GM18499 (cell line): ENCODE measurements at regions not wholly inside any gene's neighbourhood (a gene's known extent, or its start where the extent isn't known, plus 50 kb on each side); places are given as distances from the start of the nearest gene placed in this dataset.

Experiments used
- ATAC-seq: cut with Tn5 transposase; IDR thresholded peaks from one replicate; pipeline ENCODE4 v1.9.1; 2021; ENCODE audit warnings: moderate number of reproducible peaks; ENCODE audit not compliant: insufficient read depth, unreplicated experiment

DNA sequence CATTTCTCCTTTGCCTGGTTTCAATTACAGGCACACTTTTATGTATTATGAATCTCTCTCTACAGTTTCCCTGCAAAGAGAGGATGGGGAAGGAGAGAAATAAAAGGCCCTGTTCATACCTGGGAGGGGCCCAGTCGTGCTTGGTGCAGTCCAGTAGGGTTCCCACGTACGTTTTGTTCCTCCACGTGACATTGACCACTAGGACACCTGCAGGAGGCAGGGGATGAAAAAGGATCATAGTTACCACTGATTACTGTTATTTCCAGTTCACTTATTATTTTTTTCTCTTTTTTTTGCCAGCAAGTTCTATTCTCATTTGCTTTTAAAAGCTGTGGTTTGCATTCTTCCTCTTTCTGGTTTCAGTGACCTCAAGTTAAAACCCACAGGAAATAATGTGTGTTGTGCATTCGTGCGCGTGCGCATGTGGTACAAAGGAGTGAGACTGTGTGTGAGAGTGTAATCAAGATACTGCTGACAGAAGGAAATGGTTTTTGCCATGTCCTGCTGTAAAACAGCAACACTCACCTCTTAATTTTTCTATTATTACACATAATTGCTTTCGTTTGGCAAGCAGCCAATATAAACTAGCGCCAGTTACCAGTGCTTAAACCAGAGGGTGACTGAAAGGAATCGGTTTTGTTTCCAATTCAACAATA, 96.8 kb downstream of the ZNF608 start:
- peak; percentile 59 for ATAC-seq

DNA sequence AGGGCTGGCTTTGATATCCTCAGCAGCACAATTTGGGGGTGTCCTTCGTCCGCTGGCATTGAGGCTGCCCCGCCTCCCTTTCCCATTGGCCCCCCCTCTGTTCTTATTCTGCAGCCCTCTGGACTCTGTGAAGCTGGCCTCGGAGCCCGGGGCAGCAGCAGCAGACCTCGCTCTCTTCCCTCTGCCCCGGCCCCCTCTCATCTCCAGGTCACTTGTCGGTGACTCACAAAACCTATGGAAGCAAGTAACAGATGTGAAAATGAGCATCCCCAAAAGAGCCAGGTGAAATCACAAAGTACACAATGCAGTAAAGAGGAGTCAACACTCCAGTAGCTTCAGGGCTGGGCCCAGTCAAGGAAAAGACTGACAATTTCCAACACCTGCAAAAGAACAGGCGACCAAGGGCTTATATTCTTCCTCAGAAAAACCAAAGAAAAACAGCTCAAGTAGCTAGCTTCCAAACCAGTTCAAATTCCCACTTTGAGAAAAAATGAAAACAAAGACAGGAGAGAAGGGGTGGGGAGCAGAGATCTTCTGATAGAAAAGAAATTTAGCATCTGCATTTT, 97.5 kb downstream of the ZNF608 start:
- no peak for ATAC-seq

DNA sequence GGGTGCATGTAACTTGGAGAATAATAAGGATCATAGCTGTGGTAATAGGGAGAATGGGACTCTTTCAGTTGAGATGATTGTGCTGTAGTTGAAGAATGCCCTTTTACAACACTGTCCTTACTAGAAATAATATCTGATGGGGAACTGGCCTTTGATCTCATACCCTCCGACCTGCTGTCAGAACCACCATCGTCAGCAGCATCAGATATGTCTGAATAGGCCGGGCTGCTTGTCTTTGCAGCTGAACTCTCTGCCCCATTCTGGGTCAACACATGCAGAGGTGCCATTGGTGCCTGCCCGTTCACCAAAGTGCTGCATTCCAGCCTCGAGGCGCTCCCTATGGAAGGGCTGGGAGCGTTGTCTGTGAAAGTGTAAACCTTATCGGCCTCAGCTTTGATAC, 99.1 kb downstream of the ZNF608 start:
- ATAC-seq, result no peak

DNA sequence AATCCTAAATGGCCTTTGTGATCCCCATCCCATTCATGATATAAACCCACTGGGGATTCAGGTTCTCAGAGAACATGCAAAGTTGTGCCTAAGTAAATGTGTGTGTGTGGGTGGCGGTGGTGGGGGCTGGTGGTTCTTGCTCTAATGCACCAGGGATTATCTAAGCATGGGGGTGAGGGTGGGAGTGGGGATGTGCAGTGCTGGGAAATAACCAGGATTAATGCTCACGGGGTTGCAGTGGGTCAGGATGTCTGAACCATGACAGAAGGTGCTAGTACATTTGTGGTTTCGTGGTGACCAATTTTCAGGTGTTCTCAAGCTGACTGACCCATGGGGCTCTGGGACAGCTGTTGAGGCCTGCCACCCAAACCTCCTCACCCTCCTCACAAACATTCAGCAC, 101.0 kb downstream of the ZNF608 start:
- ATAC-seq, result no peak

DNA sequence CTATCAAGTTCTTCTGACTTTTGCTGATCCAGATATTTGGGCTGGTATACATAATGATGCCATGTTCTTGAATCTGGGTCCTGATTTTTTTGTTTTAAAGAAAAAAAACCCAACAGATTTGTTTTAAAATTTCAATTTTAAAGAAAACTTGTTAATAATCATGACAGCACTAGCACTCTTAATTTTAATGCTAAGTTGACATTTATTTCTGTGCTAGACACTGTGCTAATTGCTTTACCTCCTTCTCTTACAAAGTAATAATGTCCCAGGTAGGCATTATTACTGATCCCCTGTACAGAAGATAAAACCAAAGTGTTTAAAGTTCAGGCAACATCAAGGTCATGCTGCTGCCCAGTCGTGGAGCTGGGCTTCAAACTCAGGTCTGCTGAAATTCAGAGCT, 101.9 kb downstream of the ZNF608 start:
- ATAC-seq, result no peak

DNA sequence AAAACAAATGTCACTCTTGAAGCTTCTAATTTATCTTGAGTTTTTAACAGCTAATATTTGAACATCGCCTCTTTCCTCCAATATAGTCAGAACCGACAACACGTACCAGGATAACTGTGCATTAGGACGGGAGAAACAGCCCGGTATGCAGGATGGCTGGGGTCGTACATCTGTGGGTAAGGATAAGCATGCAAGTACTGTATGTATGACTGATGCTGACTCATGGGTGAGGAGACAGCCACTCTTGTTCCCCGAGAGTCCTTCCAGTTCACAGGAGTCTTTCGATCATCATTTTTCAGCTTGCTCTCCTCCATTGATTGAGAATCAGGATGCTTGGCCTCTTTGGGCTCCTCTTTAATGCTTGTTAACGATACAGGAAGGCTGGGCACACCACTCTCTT, 102.3 kb downstream of the ZNF608 start:
- no peak for ATAC-seq

DNA sequence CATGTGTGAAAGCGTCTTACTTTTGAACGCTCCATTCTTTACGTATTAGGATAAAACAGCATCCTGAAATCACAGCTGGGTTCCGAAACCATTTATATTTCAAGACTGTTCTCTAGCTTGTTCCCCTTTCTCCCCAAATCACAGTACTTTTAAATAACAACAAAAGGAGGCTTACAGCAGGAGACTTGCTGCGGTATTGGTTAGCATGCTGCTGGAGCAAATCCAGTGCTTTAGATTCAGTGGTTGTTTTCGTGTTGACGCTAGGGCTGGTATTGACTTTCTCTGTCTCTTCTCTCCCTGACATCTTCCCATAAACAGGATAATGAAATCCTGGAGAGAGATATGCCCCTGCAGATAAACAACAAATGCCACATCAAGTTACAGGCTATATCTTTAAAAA, 103.1 kb downstream of the ZNF608 start:
- no peak for ATAC-seq

DNA sequence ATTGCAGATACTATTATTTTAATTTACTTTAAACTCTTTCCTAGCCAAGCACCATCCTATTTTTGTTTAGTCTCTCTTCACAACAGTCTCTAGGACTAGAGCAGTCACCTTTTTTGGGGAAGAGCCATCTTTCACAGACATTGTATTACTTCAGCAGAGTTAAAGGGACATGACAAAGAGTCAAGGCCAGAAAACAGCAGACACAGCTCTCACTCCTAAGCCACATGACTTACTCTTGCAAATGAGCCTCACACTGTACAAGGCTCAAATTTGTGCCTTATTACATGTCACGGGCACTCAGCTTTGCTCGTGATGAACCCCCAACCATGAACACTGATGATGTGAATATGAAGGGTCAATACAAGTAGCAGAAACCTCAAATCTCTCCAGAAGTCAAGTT, 104.3 kb downstream of the ZNF608 start:
- ATAC-seq, result no peak

DNA sequence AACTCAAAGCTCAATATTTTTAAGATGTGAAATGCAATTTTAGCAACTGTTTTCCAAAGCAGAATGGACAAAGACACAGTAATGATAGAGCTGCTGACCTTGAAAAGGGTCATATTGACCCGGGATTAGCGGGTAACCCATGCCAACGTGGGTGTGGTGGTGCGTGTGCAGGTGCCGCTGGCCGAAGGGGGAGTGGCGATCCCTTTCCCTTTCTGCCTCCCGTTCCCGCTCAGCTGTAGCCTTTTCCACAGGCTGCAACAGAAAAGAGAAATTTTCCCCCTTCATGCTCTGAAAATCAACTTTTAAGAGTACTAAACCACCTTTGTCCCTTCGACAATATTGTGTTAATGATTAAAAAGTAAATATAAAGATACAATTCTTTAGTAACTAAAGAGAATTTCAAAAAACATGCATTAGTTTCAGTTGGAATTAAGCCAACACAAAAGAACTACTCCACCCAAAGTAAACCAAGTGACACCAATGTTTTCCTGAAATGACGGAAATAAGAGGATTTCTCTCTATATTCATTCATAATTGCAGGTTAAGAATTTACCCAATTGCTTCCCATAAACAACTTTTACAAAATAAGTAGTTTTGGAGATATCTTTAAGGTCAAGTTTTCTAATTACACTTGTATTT, 105.2 kb downstream of the ZNF608 start:
- no peak for ATAC-seq

DNA sequence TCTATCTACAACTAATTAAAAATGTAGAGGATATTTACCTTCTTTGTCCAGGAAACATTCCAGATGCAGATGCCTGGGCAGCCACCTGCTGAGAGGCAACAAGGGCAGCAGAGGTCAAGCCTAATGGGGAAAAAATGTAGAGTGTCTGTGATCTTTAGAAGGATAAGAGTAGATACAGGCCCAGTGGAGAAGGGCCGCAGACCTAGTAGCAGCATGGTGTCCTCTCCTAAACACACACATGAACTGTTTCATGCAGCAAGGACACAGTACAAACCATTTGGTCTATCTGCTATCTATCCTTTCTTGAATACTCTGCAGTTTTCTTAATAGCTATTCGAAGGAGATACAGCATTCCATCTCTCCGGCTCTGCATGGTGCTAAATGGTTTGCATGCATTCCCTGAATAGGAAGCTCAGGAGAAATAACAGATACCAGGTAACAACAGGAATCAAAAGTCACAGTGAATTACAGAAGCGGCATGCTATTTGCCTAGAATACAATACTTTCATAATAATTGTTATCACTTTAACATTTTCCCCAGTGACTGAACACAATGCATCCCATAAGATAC, 107.3 kb downstream of the ZNF608 start:
- ATAC-seq, result no peak

DNA sequence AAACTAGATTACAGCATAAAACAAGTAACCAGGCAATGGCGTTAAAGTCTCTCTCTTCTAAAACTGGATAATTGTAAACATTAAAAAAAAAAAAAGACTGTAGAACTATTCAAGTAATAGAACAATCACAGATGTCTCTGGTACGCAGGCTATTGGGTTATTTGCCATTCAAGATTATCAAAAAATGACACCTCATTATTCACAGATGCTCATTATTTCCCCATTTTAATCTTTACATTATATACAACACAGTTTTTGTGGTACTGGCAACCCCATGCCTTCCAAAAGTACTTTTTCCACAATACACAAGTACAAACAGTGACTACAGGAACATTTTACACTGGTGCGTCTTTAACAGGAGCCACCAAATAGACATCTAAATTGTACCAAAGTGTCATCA, 109.4 kb downstream of the ZNF608 start:
- ATAC-seq, result no peak

DNA sequence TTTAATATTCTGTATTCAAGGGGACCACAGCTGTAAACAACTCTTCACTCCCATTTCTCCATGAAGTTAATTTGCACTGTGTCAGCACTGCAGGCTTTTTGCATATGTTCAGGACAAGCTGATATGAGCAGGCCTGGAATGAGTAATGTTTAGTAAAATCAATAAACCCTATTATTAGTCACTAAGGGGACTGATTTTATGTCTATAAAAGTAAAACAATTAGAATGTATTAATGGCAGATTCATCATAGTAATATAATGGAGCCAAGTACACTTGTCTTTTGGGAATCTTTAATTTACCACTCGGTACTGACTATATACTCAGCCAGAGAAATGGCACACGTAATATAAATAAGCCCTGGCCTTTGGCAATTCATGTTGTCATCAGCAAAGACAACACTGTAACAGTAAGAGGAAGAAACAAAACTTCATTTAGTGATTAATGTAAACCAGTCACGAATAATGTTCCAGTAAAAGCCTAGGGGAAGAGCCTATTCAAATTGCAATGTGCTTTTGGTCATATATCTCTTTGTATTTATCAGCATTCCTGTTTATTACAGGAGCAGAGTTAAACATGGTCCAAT, 111.6 kb downstream of the ZNF608 start:
- no peak for ATAC-seq

DNA sequence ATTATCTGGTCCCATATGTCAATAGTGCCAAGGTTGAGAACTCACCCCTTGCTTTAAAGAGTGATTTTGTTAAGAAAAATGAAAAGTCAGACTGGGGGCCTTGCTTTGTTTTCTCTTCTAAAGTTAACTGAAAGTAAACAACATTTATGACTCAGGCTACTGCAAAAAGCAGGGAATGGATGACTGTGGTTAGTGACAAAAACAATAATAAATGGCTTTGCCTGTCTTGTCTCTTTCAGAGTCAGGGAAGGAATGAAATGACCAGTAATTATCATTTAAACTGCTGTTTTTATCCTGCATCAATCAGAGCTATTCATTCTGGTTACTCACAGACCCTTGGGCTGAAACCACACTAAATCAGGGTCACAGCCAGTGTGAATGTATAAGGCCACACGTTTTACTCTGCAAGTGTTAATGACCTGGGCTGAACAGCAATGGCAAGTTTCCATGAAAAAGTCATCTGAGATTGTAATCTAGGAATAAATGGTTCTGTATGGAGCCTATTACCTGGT, 112.2 kb downstream of the ZNF608 start:
- no peak for ATAC-seq

DNA sequence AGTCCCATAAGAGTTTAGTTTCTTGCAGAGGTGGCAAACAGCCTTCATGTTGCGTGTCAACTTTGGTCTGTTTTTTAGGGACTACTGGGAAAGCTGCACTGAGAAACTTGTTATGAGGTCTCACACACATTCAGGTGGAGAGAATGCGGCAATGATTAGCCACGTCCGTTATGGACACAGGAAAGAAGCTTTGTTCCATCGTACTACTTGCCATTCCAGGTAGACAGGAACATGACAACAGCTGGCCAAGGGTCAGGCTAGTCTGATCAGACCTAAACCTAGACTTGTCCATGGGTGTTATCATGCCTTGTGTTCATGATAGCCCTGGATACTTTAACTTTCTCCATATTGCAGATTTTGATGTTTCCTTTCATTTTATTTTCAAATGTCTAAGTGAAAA, 113.2 kb downstream of the ZNF608 start:
- no peak for ATAC-seq

DNA sequence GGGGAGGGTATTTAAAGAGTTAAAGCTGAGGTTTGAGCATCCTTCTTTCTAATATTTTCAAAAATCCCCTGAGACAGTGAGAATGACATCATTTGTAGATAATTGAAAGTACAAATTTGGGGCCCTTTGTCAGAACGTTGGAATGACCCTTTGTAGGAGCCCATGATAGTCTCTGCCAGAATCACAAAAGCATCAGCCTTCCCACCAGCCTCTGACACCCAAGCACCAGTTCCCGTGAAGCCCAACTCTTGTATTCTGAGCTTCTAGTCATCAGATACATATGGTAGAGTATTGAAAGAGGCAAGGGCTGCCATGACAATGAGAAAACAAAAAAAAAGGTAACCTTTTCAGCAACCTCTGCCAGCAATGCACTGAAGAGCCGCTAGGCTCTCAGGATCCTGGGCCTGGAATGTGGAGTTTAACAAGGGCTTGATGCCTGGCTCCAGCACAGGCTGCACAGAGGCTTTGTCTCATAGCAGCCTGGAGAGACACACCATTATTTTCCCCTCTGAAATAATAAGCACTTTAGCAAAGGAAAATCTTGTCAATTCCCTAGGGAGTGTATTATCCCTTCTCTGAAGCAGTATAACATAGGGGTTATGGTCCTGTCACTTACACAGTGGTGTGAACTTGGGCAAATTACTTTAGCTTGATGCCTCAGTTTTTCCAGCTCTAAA, 114.4 kb downstream of the ZNF608 start:
- no peak for ATAC-seq

DNA sequence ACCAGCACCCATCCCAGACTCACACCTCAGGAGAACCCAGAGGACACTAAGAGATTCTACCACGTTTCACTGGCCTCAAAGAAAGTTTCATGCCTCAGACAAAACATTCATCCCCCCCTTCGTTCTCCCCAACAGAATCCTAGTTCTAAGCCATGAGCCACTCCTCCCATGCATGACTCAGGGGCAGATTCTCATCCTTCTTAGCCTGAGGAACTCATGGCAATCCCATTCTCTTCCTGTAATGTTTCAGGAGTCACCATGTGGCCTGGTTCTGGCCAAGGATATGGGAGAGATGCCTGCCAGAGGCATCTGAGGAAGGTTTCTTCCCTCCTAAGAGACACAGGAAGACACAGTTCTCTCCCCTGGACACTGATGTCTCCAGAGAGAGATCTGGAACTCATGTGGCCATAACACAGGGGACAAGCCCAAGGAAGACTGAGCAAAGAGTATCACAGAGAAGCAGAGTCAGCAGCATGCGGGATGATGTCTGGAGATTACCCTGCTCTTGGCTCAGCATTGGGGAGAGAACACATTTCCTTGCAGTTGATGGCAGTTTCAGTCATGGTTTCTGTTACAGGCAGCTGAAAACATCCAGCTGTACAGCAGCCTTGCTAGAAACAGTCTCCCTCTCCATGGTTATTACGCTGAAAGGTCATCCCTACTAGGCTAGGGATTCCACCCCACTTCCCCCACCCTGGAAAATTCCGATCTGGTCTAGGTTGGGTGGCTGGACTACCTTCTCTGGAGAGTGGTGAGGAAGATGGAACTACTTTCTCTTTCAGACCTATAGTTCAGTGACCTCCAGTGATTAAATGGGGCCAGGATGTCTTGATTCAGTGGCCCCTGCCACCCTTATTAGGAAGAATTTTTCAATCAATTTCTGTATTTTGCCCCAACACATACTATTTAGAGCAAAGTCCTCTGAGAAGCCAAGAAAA, 115.4 kb downstream of the ZNF608 start:
- peak; percentile 50 for ATAC-seq

DNA sequence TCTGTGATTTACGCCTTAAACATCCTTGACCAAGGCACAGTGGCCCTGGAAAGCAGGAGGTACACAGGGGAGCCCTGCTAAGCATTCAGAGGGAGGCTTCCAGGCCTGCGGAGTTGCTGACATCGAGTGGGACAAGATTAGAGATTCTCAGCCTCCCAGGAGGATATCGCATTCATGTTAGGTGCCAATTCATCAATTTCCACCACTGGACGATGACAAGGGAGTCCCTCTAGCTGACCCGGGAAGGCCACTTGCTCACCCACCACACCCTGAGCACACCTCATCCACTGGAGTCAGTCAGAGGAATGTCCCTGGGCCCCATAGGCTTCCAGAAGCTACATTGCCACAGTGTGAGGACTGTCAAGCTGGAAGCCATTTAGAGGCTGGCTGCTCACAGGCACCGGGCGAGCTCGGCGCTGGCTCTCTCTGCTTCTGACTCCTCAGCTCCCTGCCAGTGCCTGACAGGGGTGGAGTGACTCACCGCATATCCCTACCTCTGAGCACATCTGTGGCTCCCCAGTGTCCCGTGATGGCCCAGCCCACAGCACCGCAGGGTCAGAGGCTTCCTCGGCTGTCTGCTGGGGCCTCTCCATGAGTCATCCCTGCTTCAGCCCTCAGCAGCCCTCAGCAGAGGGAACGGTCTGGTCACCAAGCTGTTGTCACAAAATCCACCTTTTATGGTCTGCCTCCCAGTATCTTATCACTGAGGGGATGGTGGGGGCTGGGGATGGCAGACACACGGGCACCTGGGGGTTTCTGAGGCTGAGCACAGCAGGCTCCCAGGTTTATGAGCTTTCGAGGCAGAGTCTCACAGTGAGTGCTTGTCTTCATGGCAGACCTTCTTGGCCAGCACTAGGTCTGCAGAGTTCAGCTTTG, 117.5 kb downstream of the ZNF608 start:
- no peak for ATAC-seq

DNA sequence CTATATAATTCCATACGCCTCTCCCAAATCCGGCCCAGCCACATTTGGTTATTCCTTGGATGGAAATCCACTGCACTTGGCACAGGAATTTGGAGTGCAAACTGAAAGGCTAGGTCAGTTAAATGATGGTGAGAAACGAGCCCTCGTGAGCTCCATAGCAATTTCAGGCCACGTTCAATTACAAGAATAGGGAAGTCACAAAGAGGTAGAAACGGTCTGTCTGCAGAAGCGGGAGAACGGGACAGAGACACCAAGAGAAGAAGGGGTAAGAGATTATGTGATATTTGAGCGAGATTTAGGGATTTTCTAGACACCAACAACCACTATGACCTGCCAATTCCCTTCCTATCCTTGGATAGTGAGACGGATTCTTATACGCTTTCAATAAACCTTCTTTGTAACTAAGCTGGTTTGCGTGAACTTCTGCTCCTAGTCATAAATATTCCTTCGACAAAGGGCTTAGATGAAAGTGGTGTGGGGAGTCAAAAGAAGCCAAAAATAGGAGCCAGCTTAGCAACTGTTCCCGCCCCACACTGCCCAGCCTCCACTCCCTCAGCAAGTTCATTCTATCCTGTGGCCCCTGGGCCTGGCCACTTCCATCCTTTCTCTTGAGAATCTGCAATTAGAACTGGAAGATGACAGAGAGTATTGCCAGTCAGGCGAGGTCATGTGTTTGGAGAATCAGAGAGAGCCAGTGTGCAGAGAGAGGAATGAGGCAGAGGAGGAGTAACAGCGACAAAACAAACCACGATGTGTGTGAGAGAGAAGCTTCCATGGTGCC, 118.4 kb downstream of the ZNF608 start:
- no peak for ATAC-seq
